ENCODE measurements at regions not wholly inside any gene's neighbourhood (a gene's known extent, or its start where the extent isn't known, plus 50 kb on each side); places are given as distances from the start of the nearest gene placed in this dataset.

DNA sequence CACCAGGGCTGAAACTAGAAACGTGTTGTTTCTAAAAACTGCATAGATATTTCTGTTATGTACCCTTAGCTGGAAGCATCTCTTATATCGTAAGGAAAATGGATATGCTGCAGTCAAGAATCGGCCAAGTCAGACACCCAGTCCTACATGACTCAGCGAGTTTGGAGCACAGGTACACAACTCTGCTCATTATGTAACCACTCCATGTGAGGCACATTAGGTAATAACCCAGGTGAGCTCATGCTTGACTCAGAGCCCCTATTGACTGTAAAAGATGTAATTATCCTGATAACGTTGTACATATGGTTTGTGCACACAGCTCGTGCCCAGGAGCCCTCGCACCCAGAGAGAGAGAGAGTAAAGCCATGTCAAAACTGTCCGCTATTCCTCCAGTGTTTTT is 593.7 kb upstream of the ACO1 start:
- TF ChIP-seq, protein P1, sequence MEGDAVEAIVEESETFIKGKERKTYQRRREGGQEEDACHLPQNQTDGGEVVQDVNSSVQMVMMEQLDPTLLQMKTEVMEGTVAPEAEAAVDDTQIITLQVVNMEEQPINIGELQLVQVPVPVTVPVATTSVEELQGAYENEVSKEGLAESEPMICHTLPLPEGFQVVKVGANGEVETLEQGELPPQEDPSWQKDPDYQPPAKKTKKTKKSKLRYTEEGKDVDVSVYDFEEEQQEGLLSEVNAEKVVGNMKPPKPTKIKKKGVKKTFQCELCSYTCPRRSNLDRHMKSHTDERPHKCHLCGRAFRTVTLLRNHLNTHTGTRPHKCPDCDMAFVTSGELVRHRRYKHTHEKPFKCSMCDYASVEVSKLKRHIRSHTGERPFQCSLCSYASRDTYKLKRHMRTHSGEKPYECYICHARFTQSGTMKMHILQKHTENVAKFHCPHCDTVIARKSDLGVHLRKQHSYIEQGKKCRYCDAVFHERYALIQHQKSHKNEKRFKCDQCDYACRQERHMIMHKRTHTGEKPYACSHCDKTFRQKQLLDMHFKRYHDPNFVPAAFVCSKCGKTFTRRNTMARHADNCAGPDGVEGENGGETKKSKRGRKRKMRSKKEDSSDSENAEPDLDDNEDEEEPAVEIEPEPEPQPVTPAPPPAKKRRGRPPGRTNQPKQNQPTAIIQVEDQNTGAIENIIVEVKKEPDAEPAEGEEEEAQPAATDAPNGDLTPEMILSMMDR (optimal IDR thresholded peaks at IDR 0.05 in 1 of 3, IDR thresholded peaks at IDR 0.05 in 1 of 3, conservative IDR thresholded peaks at IDR 0.05 in 1 of 3; ENCODE audit: extremely low read depth in 1 of 3, insufficient read depth in 2 of 3, low read length in 3 of 3): no peak
- TF ChIP-seq EZH2 (IDR thresholded peaks at IDR 0.05; ENCODE audit: low read length): no peak

All from keratinocyte (primary cell).